Prostate gland (tissue), 2 donors: ENCODE measurements at regions not wholly inside any gene's neighbourhood (a gene's known extent, or its start where the extent isn't known, plus 50 kb on each side); places are given as distances from the start of the nearest gene placed in this dataset.

Experiments used
- CTCF ChIP-seq, 4 experiments: fragments of 200-600 bp in 2 of 4; fragments of 450-650 bp in 2 of 4; sonication (generic) in 2 of 4; IDR thresholded peaks; 1 replicate in 3 of 4; 2 replicates in 1 of 4; pipeline ENCODE4 v1.5.1; 2016 to 2019; ENCODE audit warnings: antibody characterized with exemption in 4 of 4, mild to moderate bottlenecking in 2 of 4, moderate library complexity in 2 of 4
- POLR2A ChIP-seq: fragments of 450-650 bp; IDR thresholded peaks from one replicate; pipeline ENCODE4 v1.6.1; 2016; ENCODE audit warnings: antibody characterized with exemption, mild to moderate bottlenecking
- POLR2AphosphoS5 ChIP-seq: sonication (generic); formaldehyde crosslinking; IDR thresholded peaks from one replicate; pipeline ENCODE4 v1.6.1; 2017; ENCODE audit warnings: antibody characterized with exemption

DNA sequence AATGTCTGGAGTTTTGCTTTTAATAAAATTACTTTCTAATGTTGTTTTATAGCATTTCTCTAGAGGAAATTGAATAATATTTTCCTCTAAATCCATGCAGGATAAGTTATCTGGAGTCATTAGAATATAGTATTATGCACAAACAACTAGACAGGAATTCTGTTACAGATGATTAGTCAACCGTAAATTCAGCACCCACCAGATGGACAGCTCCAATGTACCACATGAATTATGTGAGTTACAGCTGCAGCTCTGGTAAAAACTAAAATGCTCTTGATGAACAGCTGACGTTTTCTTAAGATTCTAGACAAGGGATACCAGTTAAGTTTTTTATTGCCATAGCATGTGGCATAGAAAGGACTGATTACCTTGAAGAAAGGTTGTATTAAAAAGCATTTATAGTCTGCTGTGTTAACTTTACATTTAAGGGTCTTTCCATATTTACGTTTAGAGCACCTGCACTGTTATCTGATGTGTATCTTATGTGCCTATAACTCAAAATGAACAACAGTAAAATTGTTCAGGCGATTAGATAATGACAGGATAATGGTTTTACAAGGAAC, 321.4 kb upstream of the LRFN5 start:
- TF ChIP-seq POLR2A (no peak), POLR2AphosphoS5 (no peak), CTCF (IDR thresholded peaks at IDR 0.05) (no peak)
